HepG2 (cell line): ENCODE measurements at regions not wholly inside any gene's neighbourhood (a gene's known extent, or its start where the extent isn't known, plus 50 kb on each side); places are given as distances from the start of the nearest gene placed in this dataset.

Source experiments
- ATAC-seq: fragments of 200-7000 bp; cut with Tn5 transposase; 3 replicates; pipeline ENCODE4 v1.9.1; 2020; ENCODE audit warnings: mild to moderate bottlenecking, moderate library complexity
- BruUV-seq: library from RNA; stranded (reverse); fragments of 400-500 nt; replicated peaks from 2 replicates; lab custom pipeline; 2021; lab: Mats Ljungman, UMichigan
- CTCF ChIA-PET: fragments of 300-600 bp; formaldehyde crosslinking; extraction: SDS; loops from one replicate; lab custom pipeline; 2021; ENCODE audit warnings: low total read pairs, inconsistent platforms, low intra/inter-chr PET ratio; lab: Yijun Ruan, JAX
- POLR2A ChIA-PET: fragments of 350-600 bp; sonication (Branson Sonifier 250); formaldehyde crosslinking; loops from one replicate; lab custom pipeline; 2020; ENCODE audit warnings: antibody characterized with exemption, inconsistent platforms; lab: Yijun Ruan, JAX
- DNase-seq: peaks from one replicate; pipeline ENCODE4 v3.0.0-alpha.2; 2015; ENCODE audit warnings: low spot score
- FAIRE-seq: peaks from 3 replicates; lab custom pipeline; 2011; peaks lifted over from hg19 to GRCh38; lab: Jason Lieb, UNC
- H2AFZ ChIP-seq: one replicate; pipeline ENCODE4 v1.6.1; 2011; ENCODE audit warnings: low read length, inconsistent platforms
- H3K27ac ChIP-seq: fragments of 300-600 bp; 3 replicates; pipeline ENCODE4 v1.8.0; 2011; ENCODE audit warnings: mixed run types, mild to moderate bottlenecking, mixed read lengths, low read length, inconsistent platforms; ENCODE audit not compliant: insufficient read depth; ENCODE audit errors: extremely low read length
- H3K27me3 ChIP-seq, 2 experiments: fragments of 200-600 bp in 1 of 2; 2 replicates in 1 of 2; 3 replicates in 1 of 2; pipeline versions ENCODE4 v1.6.0 to v1.8.0; 2011; ENCODE audit warnings: low read length in 2 of 2, mild to moderate bottlenecking in 2 of 2, moderate library complexity in 2 of 2, inconsistent platforms in 1 of 2; ENCODE audit not compliant: insufficient read depth in 2 of 2, control insufficient read depth in 1 of 2
- H3K36me3 ChIP-seq, 2 experiments: fragments of 200-600 bp in 1 of 2; replicated peaks in 1 of 2; 2 replicates in 1 of 2; 3 replicates in 1 of 2; pipeline versions ENCODE4 v1.5.1 to v1.8.0; 2011; ENCODE audit warnings: low read length in 2 of 2, inconsistent platforms in 1 of 2; ENCODE audit not compliant: insufficient read depth in 2 of 2, control insufficient read depth in 1 of 2
- H3K4me1 ChIP-seq: 2 replicates; pipeline ENCODE4 v1.5.1; 2012; ENCODE audit warnings: low read length, inconsistent platforms; ENCODE audit not compliant: insufficient read depth
- H3K4me2 ChIP-seq: 2 replicates; pipeline ENCODE4 v1.6.0; 2011; ENCODE audit warnings: low read depth, low read length, inconsistent platforms
- H3K4me3 ChIP-seq, 3 experiments: fragments of 200-600 bp in 1 of 3; sonication (generic), shearing (Covaris generic) in 1 of 3; replicated peaks in 1 of 3; 2 replicates each; pipeline ENCODE4 v1.5.1; 2011 to 2016; ENCODE audit warnings: low read length in 3 of 3, inconsistent platforms in 2 of 3, low read depth in 2 of 3, mild to moderate bottlenecking in 2 of 3, control low read depth in 1 of 3, mixed read lengths in 1 of 3; ENCODE audit not compliant: insufficient read depth in 1 of 3
- H3K79me2 ChIP-seq: one replicate; pipeline ENCODE4 v1.6.1; 2011; ENCODE audit warnings: low read length, inconsistent platforms; ENCODE audit not compliant: insufficient read depth
- H3K9ac ChIP-seq: 2 replicates; pipeline ENCODE4 v1.6.0; 2011; ENCODE audit warnings: mild to moderate bottlenecking, low read depth, low read length, inconsistent platforms; ENCODE audit not compliant: insufficient read depth
- H3K9me3 ChIP-seq: 2 replicates; pipeline ENCODE4 v1.5.1; 2012; ENCODE audit warnings: mild to moderate bottlenecking, low read length
- H4K20me1 ChIP-seq: 2 replicates; pipeline ENCODE4 v1.6.0; 2011; ENCODE audit warnings: inconsistent platforms, mild to moderate bottlenecking, low read length, moderate library complexity; ENCODE audit not compliant: insufficient read depth
- WGBS: methylation state at CpG from one replicate; pipeline ENCODE4 v1.1.6; 2017; ENCODE audit warnings: low lambda C conversion rate; 5-methylcytosine and 5-hydroxymethylcytosine counted together
- in situ Hi-C: cut with HindIII; loops from 2 replicates; pipeline ENCODE4 v1.10.0; 2017; ENCODE audit warnings: low pct_unique_long_range_greater_than_20kb; ENCODE audit not compliant: extremely low pct_ligation_motif_present
- intact Hi-C: fragments of 100-400 bp; cut with micrococcal nuclease; formaldehyde crosslinking; loops from one replicate; pipeline ENCODE4 v1.10.0; 2022; ENCODE audit not compliant: unreplicated experiment
- TF ChIP-seq, protein P1 (sequence below): sonication (generic); formaldehyde crosslinking; IDR thresholded peaks from 2 replicates; pipeline ENCODE4 v1.5.0; 2020; ENCODE audit warnings: mild to moderate bottlenecking, missing genetic modification reagents, borderline replicate concordance

DNA sequence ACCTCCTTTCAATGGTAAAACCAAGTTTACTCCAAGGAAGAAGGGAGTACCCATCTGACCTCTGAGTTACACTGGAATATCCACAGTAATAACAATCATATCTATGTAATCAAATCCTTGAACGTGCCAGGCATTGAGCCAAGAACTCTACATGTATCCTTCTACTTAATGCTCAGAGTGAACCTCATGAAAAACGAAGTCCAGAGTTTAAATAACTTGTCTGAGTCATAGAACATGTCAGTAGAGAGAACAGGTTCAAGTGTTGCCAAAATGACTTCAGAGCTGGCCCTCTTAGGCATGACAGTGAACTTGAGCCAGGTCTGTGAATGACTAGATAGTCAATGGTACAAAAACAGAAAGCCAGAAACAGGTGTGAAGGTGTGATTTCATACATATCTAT is 164.1 kb upstream of the ZNF618 start:
- H3K9me3 ChIP-seq, result no peaks in the 10 kb centered on the region
- ChIA-PET CTCF (no interaction called here), POLR2A (no interaction called here)
- intact Hi-C loops, result no loop called here
- peaks cover 0 to 13% of the 10 kb centered on the region in 2 experiments; a peak in 3 of 5 replicates for H3K27me3 ChIP-seq
- FAIRE-seq (no peak), ATAC-seq (no peak), DNase-seq (no peak)
- no peaks in the 10 kb centered on the region for H3K36me3 ChIP-seq
- no peak overlapping the region for H3K4me2 ChIP-seq
- in situ Hi-C loops, result no loop called here
- 0% methylated on average over 2 of the region's 2 CpGs for WGBS
- no peak overlapping the region for H3K9ac ChIP-seq
- no peak overlapping the region for H3K4me3 ChIP-seq
- H2AFZ ChIP-seq, result no peak overlapping the region
- H4K20me1 ChIP-seq, result no peaks in the 10 kb centered on the region
- H3K4me1 ChIP-seq, result peaks cover 13% of the 10 kb centered on the region
- TF ChIP-seq, protein P1, sequence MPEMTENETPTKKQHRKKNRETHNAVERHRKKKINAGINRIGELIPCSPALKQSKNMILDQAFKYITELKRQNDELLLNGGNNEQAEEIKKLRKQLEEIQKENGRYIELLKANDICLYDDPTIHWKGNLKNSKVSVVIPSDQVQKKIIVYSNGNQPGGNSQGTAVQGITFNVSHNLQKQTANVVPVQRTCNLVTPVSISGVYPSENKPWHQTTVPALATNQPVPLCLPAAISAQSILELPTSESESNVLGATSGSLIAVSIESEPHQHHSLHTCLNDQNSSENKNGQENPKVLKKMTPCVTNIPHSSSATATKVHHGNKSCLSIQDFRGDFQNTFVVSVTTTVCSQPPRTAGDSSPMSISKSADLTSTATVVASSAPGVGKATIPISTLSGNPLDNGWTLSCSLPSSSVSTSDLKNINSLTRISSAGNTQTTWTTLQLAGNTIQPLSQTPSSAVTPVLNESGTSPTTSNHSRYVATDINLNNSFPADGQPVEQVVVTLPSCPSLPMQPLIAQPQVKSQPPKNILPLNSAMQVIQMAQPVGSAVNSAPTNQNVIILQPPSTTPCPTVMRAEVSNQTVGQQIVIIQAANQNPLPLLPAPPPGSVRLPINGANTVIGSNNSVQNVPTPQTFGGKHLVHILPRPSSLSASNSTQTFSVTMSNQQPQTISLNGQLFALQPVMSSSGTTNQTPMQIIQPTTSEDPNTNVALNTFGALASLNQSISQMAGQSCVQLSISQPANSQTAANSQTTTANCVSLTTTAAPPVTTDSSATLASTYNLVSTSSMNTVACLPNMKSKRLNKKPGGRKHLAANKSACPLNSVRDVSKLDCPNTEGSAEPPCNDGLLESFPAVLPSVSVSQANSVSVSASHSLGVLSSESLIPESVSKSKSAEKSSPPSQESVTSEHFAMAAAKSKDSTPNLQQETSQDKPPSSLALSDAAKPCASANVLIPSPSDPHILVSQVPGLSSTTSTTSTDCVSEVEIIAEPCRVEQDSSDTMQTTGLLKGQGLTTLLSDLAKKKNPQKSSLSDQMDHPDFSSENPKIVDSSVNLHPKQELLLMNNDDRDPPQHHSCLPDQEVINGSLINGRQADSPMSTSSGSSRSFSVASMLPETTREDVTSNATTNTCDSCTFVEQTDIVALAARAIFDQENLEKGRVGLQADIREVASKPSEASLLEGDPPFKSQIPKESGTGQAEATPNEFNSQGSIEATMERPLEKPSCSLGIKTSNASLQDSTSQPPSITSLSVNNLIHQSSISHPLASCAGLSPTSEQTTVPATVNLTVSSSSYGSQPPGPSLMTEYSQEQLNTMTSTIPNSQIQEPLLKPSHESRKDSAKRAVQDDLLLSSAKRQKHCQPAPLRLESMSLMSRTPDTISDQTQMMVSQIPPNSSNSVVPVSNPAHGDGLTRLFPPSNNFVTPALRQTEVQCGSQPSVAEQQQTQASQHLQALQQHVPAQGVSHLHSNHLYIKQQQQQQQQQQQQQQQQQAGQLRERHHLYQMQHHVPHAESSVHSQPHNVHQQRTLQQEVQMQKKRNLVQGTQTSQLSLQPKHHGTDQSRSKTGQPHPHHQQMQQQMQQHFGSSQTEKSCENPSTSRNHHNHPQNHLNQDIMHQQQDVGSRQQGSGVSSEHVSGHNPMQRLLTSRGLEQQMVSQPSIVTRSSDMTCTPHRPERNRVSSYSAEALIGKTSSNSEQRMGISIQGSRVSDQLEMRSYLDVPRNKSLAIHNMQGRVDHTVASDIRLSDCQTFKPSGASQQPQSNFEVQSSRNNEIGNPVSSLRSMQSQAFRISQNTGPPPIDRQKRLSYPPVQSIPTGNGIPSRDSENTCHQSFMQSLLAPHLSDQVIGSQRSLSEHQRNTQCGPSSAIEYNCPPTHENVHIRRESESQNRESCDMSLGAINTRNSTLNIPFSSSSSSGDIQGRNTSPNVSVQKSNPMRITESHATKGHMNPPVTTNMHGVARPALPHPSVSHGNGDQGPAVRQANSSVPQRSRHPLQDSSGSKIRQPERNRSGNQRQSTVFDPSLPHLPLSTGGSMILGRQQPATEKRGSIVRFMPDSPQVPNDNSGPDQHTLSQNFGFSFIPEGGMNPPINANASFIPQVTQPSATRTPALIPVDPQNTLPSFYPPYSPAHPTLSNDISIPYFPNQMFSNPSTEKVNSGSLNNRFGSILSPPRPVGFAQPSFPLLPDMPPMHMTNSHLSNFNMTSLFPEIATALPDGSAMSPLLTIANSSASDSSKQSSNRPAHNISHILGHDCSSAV (CRISPR knock-in tag), result no peak
- H3K27ac ChIP-seq, result no peak overlapping the region
- H3K79me2 ChIP-seq, result no peaks in the 10 kb centered on the region
- BruUV-seq, result no TSS peak
